ENCODE measurements at regions not wholly inside any gene's neighbourhood (a gene's known extent, or its start where the extent isn't known, plus 50 kb on each side); places are given as distances from the start of the nearest gene placed in this dataset.

DNA sequence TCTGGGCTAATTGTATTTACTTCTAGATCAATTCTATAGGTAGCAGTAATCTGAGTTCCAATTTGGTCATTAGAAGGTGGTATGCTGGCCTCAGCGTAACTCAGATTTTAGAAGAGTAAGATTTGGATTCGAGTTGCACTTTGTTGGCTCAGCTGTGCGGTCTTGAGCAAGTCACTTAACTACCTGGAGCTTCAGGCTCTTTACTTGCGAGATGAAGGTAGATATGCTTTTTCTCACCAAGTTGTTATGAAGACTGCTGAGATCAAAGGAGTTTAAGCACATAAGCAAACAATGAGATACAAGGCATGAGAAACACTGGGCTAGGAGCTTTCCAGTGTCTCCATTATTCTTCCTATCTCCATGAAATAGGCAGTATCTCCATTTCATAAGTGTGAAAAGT lies 133.8 kb upstream of the RANBP3L start:
- TF ChIP-seq, protein P1, sequence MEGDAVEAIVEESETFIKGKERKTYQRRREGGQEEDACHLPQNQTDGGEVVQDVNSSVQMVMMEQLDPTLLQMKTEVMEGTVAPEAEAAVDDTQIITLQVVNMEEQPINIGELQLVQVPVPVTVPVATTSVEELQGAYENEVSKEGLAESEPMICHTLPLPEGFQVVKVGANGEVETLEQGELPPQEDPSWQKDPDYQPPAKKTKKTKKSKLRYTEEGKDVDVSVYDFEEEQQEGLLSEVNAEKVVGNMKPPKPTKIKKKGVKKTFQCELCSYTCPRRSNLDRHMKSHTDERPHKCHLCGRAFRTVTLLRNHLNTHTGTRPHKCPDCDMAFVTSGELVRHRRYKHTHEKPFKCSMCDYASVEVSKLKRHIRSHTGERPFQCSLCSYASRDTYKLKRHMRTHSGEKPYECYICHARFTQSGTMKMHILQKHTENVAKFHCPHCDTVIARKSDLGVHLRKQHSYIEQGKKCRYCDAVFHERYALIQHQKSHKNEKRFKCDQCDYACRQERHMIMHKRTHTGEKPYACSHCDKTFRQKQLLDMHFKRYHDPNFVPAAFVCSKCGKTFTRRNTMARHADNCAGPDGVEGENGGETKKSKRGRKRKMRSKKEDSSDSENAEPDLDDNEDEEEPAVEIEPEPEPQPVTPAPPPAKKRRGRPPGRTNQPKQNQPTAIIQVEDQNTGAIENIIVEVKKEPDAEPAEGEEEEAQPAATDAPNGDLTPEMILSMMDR (optimal IDR thresholded peaks at IDR 0.05 in 1 of 3, IDR thresholded peaks at IDR 0.05 in 1 of 3, conservative IDR thresholded peaks at IDR 0.05 in 1 of 3; ENCODE audit: extremely low read depth in 1 of 3, insufficient read depth in 2 of 3, low read length in 3 of 3): no peak
- TF ChIP-seq EZH2 (IDR thresholded peaks at IDR 0.05; ENCODE audit: low read length): no peak

All from keratinocyte (primary cell).